ENCODE measurements at regions not wholly inside any gene's neighbourhood (a gene's known extent, or its start where the extent isn't known, plus 50 kb on each side); places are given as distances from the start of the nearest gene placed in this dataset.
A peak's percentile ranks its signal among the peaks of the same experiment; 100 is the strongest.

- Mint-ChIP-seq H3K27ac (no peak overlapping the region), H3K9me3 (peaks cover 0 to 8% (median 4%) of the 10 kb centered on the region in 7 donors), H3K36me3 (no peaks in the 10 kb centered on the region), H3K27me3 (ENCODE audit: low read depth in 3 of 3) (peaks cover 2 to 8% (median 6%) of the 10 kb centered on the region in 3 donors), H3K4me3 (no peak overlapping the region), H3K4me1 (no peaks in the 10 kb centered on the region)
- Histone ChIP-seq H3K27me3 (ENCODE audit: control insufficient read depth in 2 of 2, insufficient read depth in 2 of 2, low read length in 2 of 2) (no peaks in the 10 kb centered on the region), H2AFZ (ENCODE audit: insufficient read depth, low read depth, low read length, poor library complexity, severe bottlenecking) (no peak overlapping the region), H4K20me1 (ENCODE audit: insufficient read depth, low read length) (no peaks in the 10 kb centered on the region), H3K27ac (ENCODE audit: low read depth in 1 of 2, low read length in 2 of 2) (no peak overlapping the region), H3K9me3 (replicated peaks in 1 of 2; ENCODE audit: control insufficient read depth in 1 of 2, insufficient read depth in 1 of 2, low read length in 2 of 2) (no peaks in the 10 kb centered on the region), H3K36me3 (replicated peaks in 1 of 2; ENCODE audit: control insufficient read depth in 1 of 2, insufficient read depth in 2 of 2, low read length in 2 of 2) (no peaks in the 10 kb centered on the region), H3K4me2 (replicated peaks; ENCODE audit: extremely low read depth, low read length, poor library complexity, severe bottlenecking) (no peak overlapping the region), H3K79me2 (ENCODE audit: insufficient read depth, low read length) (no peaks in the 10 kb centered on the region), H3K4me1 (ENCODE audit: control insufficient read depth in 1 of 2, insufficient read depth in 2 of 2, low read length in 2 of 2) (no peaks in the 10 kb centered on the region), H3K4me3 (replicated peaks in 1 of 3; ENCODE audit: low read depth in 2 of 3, low read length in 3 of 3) (no peak overlapping the region), H3K9ac (ENCODE audit: insufficient read depth, low read length, poor library complexity, severe bottlenecking) (no peak overlapping the region)
- WGBS (ENCODE audit: insufficient coverage) = 77% methylated on average over 7 of the region's 7 CpGs
- no peak for DNase-seq
- intact Hi-C loops (cut with micrococcal nuclease) = no loop called here
- TF ChIP-seq CTCF (IDR thresholded peaks at IDR 0.05) = no peak
Observed at GRCh38 chr20:48186915-48187314, 401.6 kb upstream of the SULF2 start.

GRCh38 chr20:48186447-48186846, 401.2 kb upstream of the SULF2 start:
- no peaks in the 10 kb centered on the region for H3K4me1 ChIP-seq (ENCODE audit: control insufficient read depth in 1 of 2, insufficient read depth in 2 of 2, low read length in 2 of 2)
- peaks cover 2 to 8% (median 6%) of the 10 kb centered on the region in 3 donors for H3K27me3 Mint-ChIP-seq (ENCODE audit: low read depth in 3 of 3)
- TF ChIP-seq CTCF (IDR thresholded peaks at IDR 0.05) = no peak
- H3K9ac ChIP-seq (ENCODE audit: insufficient read depth, low read length, poor library complexity, severe bottlenecking) = no peak overlapping the region
- peaks cover 0 to 8% (median 4%) of the 10 kb centered on the region in 7 donors for H3K9me3 Mint-ChIP-seq
- H3K4me2 ChIP-seq (replicated peaks; ENCODE audit: extremely low read depth, low read length, poor library complexity, severe bottlenecking) = no peak overlapping the region
- no peaks in the 10 kb centered on the region for H3K4me1 Mint-ChIP-seq
- intact Hi-C loops (cut with micrococcal nuclease) = no loop called here
- WGBS (ENCODE audit: insufficient coverage) = 100% methylated on average over 2 of the region's 2 CpGs
- no peaks in the 10 kb centered on the region for H3K27me3 ChIP-seq (ENCODE audit: control insufficient read depth in 2 of 2, insufficient read depth in 2 of 2, low read length in 2 of 2)
- H2AFZ ChIP-seq (ENCODE audit: insufficient read depth, low read depth, low read length, poor library complexity, severe bottlenecking) = no peak overlapping the region
- H3K4me3 Mint-ChIP-seq = no peak overlapping the region
- H3K79me2 ChIP-seq (ENCODE audit: insufficient read depth, low read length) = no peaks in the 10 kb centered on the region
- no peaks in the 10 kb centered on the region for H3K9me3 ChIP-seq (replicated peaks in 1 of 2; ENCODE audit: control insufficient read depth in 1 of 2, insufficient read depth in 1 of 2, low read length in 2 of 2)
- no peaks in the 10 kb centered on the region for H3K36me3 Mint-ChIP-seq
- peak overlapping the region in 1 of 7 donors; percentile 0 for H3K27ac Mint-ChIP-seq
- no peak for DNase-seq
- H4K20me1 ChIP-seq (ENCODE audit: insufficient read depth, low read length) = no peaks in the 10 kb centered on the region
- no peak overlapping the region for H3K27ac ChIP-seq (ENCODE audit: low read depth in 1 of 2, low read length in 2 of 2)
- H3K4me3 ChIP-seq (replicated peaks in 1 of 3; ENCODE audit: low read depth in 2 of 3, low read length in 3 of 3) = no peak overlapping the region
- no peaks in the 10 kb centered on the region for H3K36me3 ChIP-seq (replicated peaks in 1 of 2; ENCODE audit: control insufficient read depth in 1 of 2, insufficient read depth in 2 of 2, low read length in 2 of 2)

Data from CD14-positive monocyte (primary cell).